HL-60 (cell line): ENCODE measurements at regions not wholly inside any gene's neighbourhood (a gene's known extent, or its start where the extent isn't known, plus 50 kb on each side); places are given as distances from the start of the nearest gene placed in this dataset.

Experiments used
- DNase-seq, 2 experiments: peaks; one replicate each; pipeline ENCODE4 v3.0.0-alpha.2; 2010 to 2020; ENCODE audit warnings: low read depth in 1 of 2, low spot score in 1 of 2
- H3K27ac ChIP-seq: fragments of 250-450 bp; sonication (Bioruptor Pico); replicated peaks from 2 replicates; pipeline ENCODE4 v1.5.1; 2020; ENCODE audit warnings: mild to moderate bottlenecking, moderate library complexity
- H3K27me3 ChIP-seq: fragments of 250-450 bp; sonication (Bioruptor Pico); 2 replicates; pipeline ENCODE4 v1.5.1; 2021; ENCODE audit warnings: mild to moderate bottlenecking, moderate library complexity; ENCODE audit not compliant: insufficient read depth, poor library complexity, severe bottlenecking
- H3K4me3 ChIP-seq: replicated peaks from 2 replicates; pipeline ENCODE4 v1.5.1; 2011; ENCODE audit warnings: mild to moderate bottlenecking, control low read depth, low read length; ENCODE audit not compliant: insufficient read depth
- CTCF ChIP-seq: IDR thresholded peaks from one replicate; pipeline ENCODE4 v1.5.1; 2011; ENCODE audit warnings: low read length, control low read depth, inconsistent platforms; ENCODE audit not compliant: insufficient read depth
- GABPA ChIP-seq: IDR thresholded peaks from 2 replicates; pipeline ENCODE4 v1.6.1; 2012; ENCODE audit warnings: low read depth
- POLR2AphosphoS5 ChIP-seq: IDR thresholded peaks from 2 replicates; pipeline ENCODE4 v1.6.1; 2012; ENCODE audit warnings: low read depth
- SPI1 ChIP-seq: IDR thresholded peaks from 2 replicates; pipeline ENCODE4 v1.6.1; 2012; ENCODE audit warnings: low read depth, mild to moderate bottlenecking, borderline replicate concordance
- TF ChIP-seq, protein P1 (sequence below): IDR thresholded peaks from 2 replicates; pipeline ENCODE4 v1.6.1; 2012; ENCODE audit warnings: low read depth; ENCODE audit not compliant: insufficient replicate concordance

GRCh38 chr4:55008166-55009056 lies 117.0 kb downstream of the KDR start:
- H3K4me3 ChIP-seq = no peak overlapping the region
- TF ChIP-seq POLR2AphosphoS5 (no peak), CTCF (peak; percentile 24)
- DNase-seq = peak in 1 of 2 experiments; percentile 9

DNA sequence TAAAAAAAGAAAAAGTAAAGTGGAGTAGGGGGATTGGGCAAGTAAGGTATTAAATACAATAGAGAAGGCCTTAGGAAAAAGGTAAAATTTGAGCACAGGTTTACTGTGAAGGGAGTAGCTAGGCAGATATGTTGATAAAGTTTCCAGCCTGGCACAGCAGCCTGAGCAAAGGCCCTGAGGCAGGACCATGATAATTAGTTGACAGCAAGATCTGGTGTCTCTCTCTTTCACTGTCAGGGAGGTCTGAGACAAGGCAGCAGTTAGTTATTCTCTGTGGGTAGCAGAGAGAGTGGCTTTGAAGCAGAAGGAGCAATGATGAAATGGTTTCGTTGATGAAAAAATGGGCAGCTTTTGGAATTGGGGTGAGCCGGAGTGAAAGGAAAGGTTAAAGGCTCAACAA lies 119.5 kb downstream of the KDR start:
- TF ChIP-seq GABPA = no peak
- TF ChIP-seq POLR2AphosphoS5 = no peak
- TF ChIP-seq, protein P1, sequence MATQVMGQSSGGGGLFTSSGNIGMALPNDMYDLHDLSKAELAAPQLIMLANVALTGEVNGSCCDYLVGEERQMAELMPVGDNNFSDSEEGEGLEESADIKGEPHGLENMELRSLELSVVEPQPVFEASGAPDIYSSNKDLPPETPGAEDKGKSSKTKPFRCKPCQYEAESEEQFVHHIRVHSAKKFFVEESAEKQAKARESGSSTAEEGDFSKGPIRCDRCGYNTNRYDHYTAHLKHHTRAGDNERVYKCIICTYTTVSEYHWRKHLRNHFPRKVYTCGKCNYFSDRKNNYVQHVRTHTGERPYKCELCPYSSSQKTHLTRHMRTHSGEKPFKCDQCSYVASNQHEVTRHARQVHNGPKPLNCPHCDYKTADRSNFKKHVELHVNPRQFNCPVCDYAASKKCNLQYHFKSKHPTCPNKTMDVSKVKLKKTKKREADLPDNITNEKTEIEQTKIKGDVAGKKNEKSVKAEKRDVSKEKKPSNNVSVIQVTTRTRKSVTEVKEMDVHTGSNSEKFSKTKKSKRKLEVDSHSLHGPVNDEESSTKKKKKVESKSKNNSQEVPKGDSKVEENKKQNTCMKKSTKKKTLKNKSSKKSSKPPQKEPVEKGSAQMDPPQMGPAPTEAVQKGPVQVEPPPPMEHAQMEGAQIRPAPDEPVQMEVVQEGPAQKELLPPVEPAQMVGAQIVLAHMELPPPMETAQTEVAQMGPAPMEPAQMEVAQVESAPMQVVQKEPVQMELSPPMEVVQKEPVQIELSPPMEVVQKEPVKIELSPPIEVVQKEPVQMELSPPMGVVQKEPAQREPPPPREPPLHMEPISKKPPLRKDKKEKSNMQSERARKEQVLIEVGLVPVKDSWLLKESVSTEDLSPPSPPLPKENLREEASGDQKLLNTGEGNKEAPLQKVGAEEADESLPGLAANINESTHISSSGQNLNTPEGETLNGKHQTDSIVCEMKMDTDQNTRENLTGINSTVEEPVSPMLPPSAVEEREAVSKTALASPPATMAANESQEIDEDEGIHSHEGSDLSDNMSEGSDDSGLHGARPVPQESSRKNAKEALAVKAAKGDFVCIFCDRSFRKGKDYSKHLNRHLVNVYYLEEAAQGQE = no peak
- H3K27me3 ChIP-seq = no peaks in the 10 kb centered on the region
- no peak overlapping the region for H3K27ac ChIP-seq
- H3K4me3 ChIP-seq = no peak overlapping the region
- no peak for DNase-seq

More at GRCh38 chr4:55008166-55009056, 117.0 kb downstream of the KDR start:
- no peak overlapping the region for H3K27ac ChIP-seq
- H3K27me3 ChIP-seq = no peaks in the 10 kb centered on the region

DNA sequence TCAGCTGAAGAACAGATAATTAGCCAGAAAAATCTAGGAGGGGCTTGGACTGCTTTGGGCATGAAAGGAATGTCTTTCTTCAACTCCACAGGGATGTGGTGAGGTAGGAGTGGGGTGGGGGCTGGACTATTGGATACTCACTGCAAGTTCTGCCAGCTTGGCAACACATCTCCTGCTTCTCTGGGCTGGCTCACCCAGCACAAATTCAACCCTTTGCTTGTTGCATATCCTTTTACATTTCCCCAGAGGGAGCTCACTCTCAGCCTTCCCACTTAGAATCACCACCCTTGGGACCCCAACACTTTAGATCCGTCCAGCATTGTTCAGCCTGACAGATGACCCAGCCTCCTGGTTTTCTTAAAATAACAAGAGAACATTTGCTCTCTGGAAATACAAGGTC lies 120.6 kb downstream of the KDR start:
- H3K27me3 ChIP-seq = no peaks in the 10 kb centered on the region
- no peak overlapping the region for H3K27ac ChIP-seq
- no peak for DNase-seq
- no peak for TF ChIP-seq POLR2AphosphoS5
- TF ChIP-seq, protein P1 = no peak
- no peak for TF ChIP-seq SPI1
- TF ChIP-seq GABPA = no peak
- TF ChIP-seq CTCF = no peak
- no peak overlapping the region for H3K4me3 ChIP-seq

DNA sequence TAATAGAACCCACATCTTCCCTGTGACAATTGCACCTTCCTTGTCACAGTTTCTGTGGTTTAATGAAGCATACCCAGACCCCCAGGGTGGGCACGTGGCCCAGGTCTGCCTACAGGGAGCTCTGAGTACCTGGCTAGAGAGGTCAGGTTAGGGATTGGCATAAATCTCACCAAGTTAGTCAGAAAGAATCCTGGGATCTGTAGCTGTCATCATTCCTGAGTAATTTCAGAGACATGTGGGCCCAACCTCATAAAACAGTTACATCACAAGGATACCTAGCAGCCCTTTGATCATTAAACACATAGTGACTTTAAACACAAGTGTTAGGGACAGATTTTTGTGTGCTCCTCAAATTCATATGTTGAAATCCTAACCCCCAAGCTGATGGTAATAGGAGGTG lies 123.0 kb downstream of the KDR start:
- Histone ChIP-seq H3K27ac (no peak overlapping the region), H3K4me3 (no peak overlapping the region), H3K27me3 (no peaks in the 10 kb centered on the region)
- DNase-seq = no peak
- TF ChIP-seq SPI1 (no peak), GABPA (no peak), CTCF (no peak), POLR2AphosphoS5 (no peak)
- TF ChIP-seq, protein P1 = no peak
